GM12878 (cell line): ENCODE measurements at regions not wholly inside any gene's neighbourhood (a gene's known extent, or its start where the extent isn't known, plus 50 kb on each side); places are given as distances from the start of the nearest gene placed in this dataset.

Experiments used
- ATAC-seq: fragments of 200-7000 bp; cut with Tn5 transposase; 3 replicates; pipeline ENCODE4 v1.9.1; 2020; ENCODE audit warnings: mild to moderate bottlenecking, moderate library complexity
- BruUV-seq: library from RNA; stranded (reverse); fragments of 400-500 nt; replicated peaks from 2 replicates; lab custom pipeline; 2021; lab: Mats Ljungman, UMichigan
- CTCF ChIA-PET: fragments of 300-600 bp; sonication (Branson Sonifier 250); formaldehyde crosslinking; extraction: SDS; loops from one replicate; lab custom pipeline; 2021; ENCODE audit warnings: inconsistent platforms; lab: Yijun Ruan, JAX
- POLR2A ChIA-PET: fragments of 350-600 bp; formaldehyde crosslinking; extraction: SDS; loops from one replicate; lab custom pipeline; 2021; ENCODE audit warnings: inconsistent platforms; lab: Charles Lee
- RAD21 ChIA-PET: fragments of 300-600 bp; sonication (Branson Sonifier 250); formaldehyde crosslinking; loops from one replicate; lab custom pipeline; 2023; ENCODE audit warnings: antibody characterized with exemption; ENCODE audit not compliant: unreplicated experiment; lab: Charles Lee
- SMC1A ChIA-PET: fragments of 300-600 bp; sonication (Branson Sonifier 250); formaldehyde crosslinking; loops from one replicate; lab custom pipeline; 2023; ENCODE audit not compliant: unreplicated experiment, uncharacterized antibody; lab: Charles Lee
- DNase-seq: peaks from one replicate; pipeline ENCODE4 v3.0.0-alpha.2; 2011; ENCODE audit warnings: low read depth, low spot score
- FAIRE-seq: peaks from 3 replicates; lab custom pipeline; 2011; peaks lifted over from hg19 to GRCh38; lab: Jason Lieb, UNC
- H2AFZ ChIP-seq: 2 replicates; pipeline ENCODE4 v1.6.0; 2011; ENCODE audit warnings: low read depth, low read length, control low read depth; ENCODE audit not compliant: control insufficient read depth
- H3K27ac ChIP-seq: 2 replicates; pipeline ENCODE4 v1.5.1; 2011; ENCODE audit warnings: control low read depth; ENCODE audit not compliant: control insufficient read depth, insufficient read depth
- H3K27me3 ChIP-seq, 2 experiments: replicated peaks in 1 of 2; 2 replicates each; pipeline versions ENCODE4 v1.6.0 to v1.6.1; 2011; ENCODE audit warnings: low read length in 1 of 2; ENCODE audit not compliant: control insufficient read depth in 2 of 2, insufficient read depth in 2 of 2
- H3K36me3 ChIP-seq, 2 experiments: 2 replicates each; pipeline ENCODE4 v1.5.1; 2011; ENCODE audit warnings: low read length in 1 of 2; ENCODE audit not compliant: control insufficient read depth in 2 of 2, insufficient read depth in 2 of 2
- H3K4me1 ChIP-seq: 2 replicates; pipeline ENCODE4 v1.6.1; 2011; ENCODE audit warnings: mild to moderate bottlenecking, low read length, moderate library complexity, mixed read lengths; ENCODE audit not compliant: control insufficient read depth, insufficient read depth
- H3K4me2 ChIP-seq: 2 replicates; pipeline ENCODE4 v1.6.0; 2011; ENCODE audit warnings: control low read depth; ENCODE audit not compliant: control insufficient read depth, insufficient read depth
- H3K4me3 ChIP-seq: fragments of 200-600 bp; sonication (generic); 2 replicates; pipeline ENCODE4 v1.5.1; 2016
- H3K79me2 ChIP-seq: 2 replicates; pipeline ENCODE4 v1.6.0; 2011; ENCODE audit warnings: low read length; ENCODE audit not compliant: control insufficient read depth, insufficient read depth
- H3K9ac ChIP-seq: 2 replicates; pipeline ENCODE4 v1.8.0; 2011; ENCODE audit warnings: low read length, control low read depth, mixed read lengths; ENCODE audit not compliant: control insufficient read depth, insufficient read depth
- H3K9me3 ChIP-seq: replicated peaks from 3 replicates; pipeline ENCODE4 v1.5.1; 2011; ENCODE audit warnings: mild to moderate bottlenecking, low read length; ENCODE audit not compliant: control insufficient read depth, insufficient read depth
- H4K20me1 ChIP-seq: 2 replicates; pipeline ENCODE4 v1.6.0; 2011; ENCODE audit not compliant: control insufficient read depth, insufficient read depth
- CBFB ChIP-seq: IDR thresholded peaks from 2 replicates; pipeline ENCODE4 v1.6.1; 2016; ENCODE audit warnings: antibody characterized with exemption, low read depth
- CHD2 ChIP-seq: IDR thresholded peaks from 2 replicates; pipeline ENCODE4 v1.6.1; 2011; ENCODE audit warnings: low read depth, low read length, improper control_type of control experiment, borderline replicate concordance
- CHD4 ChIP-seq: fragments of 200-600 bp; sonication (generic); IDR thresholded peaks from 2 replicates; pipeline ENCODE4 v1.6.1; 2016; ENCODE audit warnings: mild to moderate bottlenecking
- E2F4 ChIP-seq: IDR thresholded peaks from 2 replicates; pipeline ENCODE4 v1.6.1; 2012; ENCODE audit warnings: low read depth, low read length, improper control_type of control experiment
- EP300 ChIP-seq, 2 experiments: fragments of 150-350 bp in 1 of 2; IDR thresholded peaks; 2 replicates each; pipeline ENCODE4 v1.6.1; 2011 to 2012; ENCODE audit warnings: low read depth in 2 of 2, low read length in 2 of 2, borderline replicate concordance in 1 of 2, improper control_type of control experiment in 1 of 2, inconsistent platforms in 1 of 2; ENCODE audit not compliant: control insufficient read depth in 1 of 2
- FOXM1 ChIP-seq: IDR thresholded peaks from 2 replicates; pipeline ENCODE4 v1.6.1; 2012; ENCODE audit warnings: low read depth, mild to moderate bottlenecking, inconsistent platforms, low read length, moderate library complexity
- HDAC2 ChIP-seq: fragments of 200-600 bp; sonication (generic); IDR thresholded peaks from 2 replicates; pipeline ENCODE4 v1.6.1; 2017
- HDGF ChIP-seq: fragments of 450-650 bp; IDR thresholded peaks from 2 replicates; pipeline ENCODE4 v1.6.1; 2016; ENCODE audit warnings: antibody characterized with exemption
- IKZF1 ChIP-seq: fragments of 450-650 bp; conservative IDR thresholded peaks from 2 replicates; pipeline ENCODE4 v1.6.1; 2017; ENCODE audit warnings: antibody characterized with exemption, mild to moderate bottlenecking
- KAT2A ChIP-seq: conservative IDR thresholded peaks from 2 replicates; pipeline ENCODE4 v1.6.1; 2011; ENCODE audit warnings: low read depth, low read length; ENCODE audit not compliant: control insufficient read depth
- KLF5 ChIP-seq: fragments of 450-650 bp; IDR thresholded peaks from 2 replicates; pipeline ENCODE4 v1.6.1; 2014; ENCODE audit warnings: mild to moderate bottlenecking; ENCODE audit not compliant: partially characterized antibody
- NFYA ChIP-seq: IDR thresholded peaks from 2 replicates; pipeline ENCODE4 v1.6.1; 2011; ENCODE audit warnings: low read depth, mild to moderate bottlenecking, low read length, improper control_type of control experiment, borderline replicate concordance
- PAX8 ChIP-seq: fragments of 450-650 bp; IDR thresholded peaks from 2 replicates; pipeline ENCODE4 v1.6.1; 2017; ENCODE audit warnings: mild to moderate bottlenecking, moderate library complexity
- RFX5 ChIP-seq: IDR thresholded peaks from 2 replicates; pipeline ENCODE4 v1.6.1; 2011; ENCODE audit warnings: low read depth, low read length, improper control_type of control experiment
- RUNX3 ChIP-seq: IDR thresholded peaks from 2 replicates; pipeline ENCODE4 v1.6.1; 2012; ENCODE audit warnings: low read length, inconsistent platforms
- STAT3 ChIP-seq: IDR thresholded peaks from 2 replicates; pipeline ENCODE4 v1.6.1; 2011; ENCODE audit warnings: low read depth, low read length, improper control_type of control experiment
- TARDBP ChIP-seq: IDR thresholded peaks from 2 replicates; pipeline ENCODE4 v1.6.1; 2016; ENCODE audit warnings: borderline replicate concordance
- ZBTB4 ChIP-seq: fragments of 450-650 bp; formaldehyde crosslinking; IDR thresholded peaks from 2 replicates; pipeline ENCODE4 v1.4.0; 2022; ENCODE audit warnings: mild to moderate bottlenecking, moderate library complexity
- ZNF217 ChIP-seq: fragments of 450-650 bp; IDR thresholded peaks from 2 replicates; pipeline ENCODE4 v1.6.1; 2017; ENCODE audit warnings: antibody characterized with exemption, mild to moderate bottlenecking
- ZNF384 ChIP-seq: IDR thresholded peaks from 2 replicates; pipeline ENCODE4 v1.6.1; 2012; ENCODE audit warnings: low read depth, mild to moderate bottlenecking, low read length, improper control_type of control experiment, borderline replicate concordance
- in situ Hi-C: fragments of 300-500 bp; cut with MboI; formaldehyde crosslinking; loops from 9 replicates; pipeline ENCODE4 v1.14.3; 2018; ENCODE audit warnings: mixed read lengths
- intact Hi-C: fragments of 100-400 bp; cut with micrococcal nuclease; formaldehyde crosslinking; loops from one replicate; pipeline ENCODE4 v1.14.2; 2022; ENCODE audit not compliant: unreplicated experiment

- TF ChIP-seq E2F4: no peak
- TF ChIP-seq FOXM1: no peak
- TF ChIP-seq CHD4: no peak
- no peak for TF ChIP-seq ZNF217
- no peak for TF ChIP-seq CBFB
- TF ChIP-seq PAX8: no peak
These were observed 149.6 kb upstream of the OTX2 start (continued) for GRCh38 chr14:56959869-56960268.

GRCh38 chr14:56959121-56959520 is 148.8 kb upstream of the OTX2 start:
- no peaks in the 10 kb centered on the region for H3K36me3 ChIP-seq
- no peaks in the 10 kb centered on the region for H3K9me3 ChIP-seq
- H3K4me2 ChIP-seq: no peak overlapping the region
- in situ Hi-C loops (no loop called here), intact Hi-C loops (no loop called here)
- FAIRE-seq: no peak
- POLR2A ChIA-PET: no interaction called here
- no peak overlapping the region for H3K4me3 ChIP-seq
- H3K9ac ChIP-seq: no peak overlapping the region
- RAD21 ChIA-PET: no interaction called here
- no peaks in the 10 kb centered on the region for H3K79me2 ChIP-seq
- no peak overlapping the region for H2AFZ ChIP-seq
- SMC1A ChIA-PET: interaction anchor here (0.6 to 1.5 kb wide), 2 partner anchors 14 to 1283 kb away, joined by 3 to 4 read pairs; no protein-coding TSS in a partner anchor
- no TSS peak for BruUV-seq
- H3K4me1 ChIP-seq: no peaks in the 10 kb centered on the region
- DNase-seq: no peak
- no peak for ATAC-seq
- CTCF ChIA-PET: no interaction called here
- no peak overlapping the region for H3K27ac ChIP-seq
- TF ChIP-seq CHD2 (no peak), KAT2A (no peak), HDGF (no peak), EP300 (IDR thresholded peaks at IDR 0.05; ENCODE audit: borderline replicate concordance in 1 of 2, control insufficient read depth in 1 of 2, low read depth in 2 of 2, low read length in 2 of 2) (no peak), RFX5 (no peak), ZBTB4 (CRISPR knock-in tag) (no peak), HDAC2 (no peak), ZNF384 (no peak), ZNF217 (no peak), STAT3 (no peak), PAX8 (no peak), NFYA (no peak), KLF5 (no peak), IKZF1 (no peak), RUNX3 (no peak), TARDBP (no peak)
- no peaks in the 10 kb centered on the region for H3K27me3 ChIP-seq
- H4K20me1 ChIP-seq: no peaks in the 10 kb centered on the region
